H1 (cell line): ENCODE measurements at regions not wholly inside any gene's neighbourhood (a gene's known extent, or its start where the extent isn't known, plus 50 kb on each side); places are given as distances from the start of the nearest gene placed in this dataset.

Experiments
- ATF3 ChIP-seq: IDR thresholded peaks from 2 replicates; pipeline ENCODE4 v1.6.1; 2011; ENCODE audit warnings: low read depth, mild to moderate bottlenecking, low read length; ENCODE audit not compliant: insufficient read depth
- CHD7 ChIP-seq: fragments of 300-600 bp; sonication (generic); IDR thresholded peaks from 2 replicates; pipeline ENCODE4 v1.7.1; 2012; ENCODE audit warnings: low read length, moderate library complexity, mild to moderate bottlenecking, inconsistent platforms; ENCODE audit not compliant: insufficient replicate concordance
- CTCF ChIP-seq, 3 experiments: IDR thresholded peaks; 1 replicate in 2 of 3; 2 replicates in 1 of 3; pipeline versions ENCODE4 v1.5.1 to v1.6.1; 2011; ENCODE audit warnings: low read length in 3 of 3, mild to moderate bottlenecking in 3 of 3, inconsistent platforms in 2 of 3, low read depth in 1 of 3, moderate library complexity in 1 of 3; ENCODE audit not compliant: insufficient read depth in 1 of 3; ENCODE audit errors: control extremely low read depth in 1 of 3
- GABPA ChIP-seq: IDR thresholded peaks from 2 replicates; pipeline ENCODE4 v1.6.1; 2011; ENCODE audit warnings: mild to moderate bottlenecking, low read length, moderate library complexity, borderline replicate concordance; ENCODE audit not compliant: insufficient read depth
- GTF2F1 ChIP-seq: IDR thresholded peaks from 2 replicates; pipeline ENCODE4 v1.6.1; 2012; ENCODE audit warnings: low read depth, low read length, improper control_type of control experiment, borderline replicate concordance
- RFX5 ChIP-seq: IDR thresholded peaks from 2 replicates; pipeline ENCODE4 v1.6.1; 2011; ENCODE audit warnings: low read depth, low read length, improper control_type of control experiment, borderline replicate concordance
- SP1 ChIP-seq: IDR thresholded peaks from 2 replicates; pipeline ENCODE4 v1.6.1; 2011; ENCODE audit warnings: low read depth, low read length
- SRF ChIP-seq: IDR thresholded peaks from 2 replicates; pipeline ENCODE4 v1.6.1; 2011; ENCODE audit warnings: mild to moderate bottlenecking, low read depth, low read length, moderate library complexity
- TEAD4 ChIP-seq: IDR thresholded peaks from 2 replicates; pipeline ENCODE4 v1.6.1; 2012; ENCODE audit warnings: low read depth, low read length, inconsistent platforms, mixed read lengths

- TF ChIP-seq CHD7 (no peak), ATF3 (no peak), TEAD4 (no peak), SP1 (no peak), GTF2F1 (no peak), RFX5 (no peak), GABPA (no peak), CTCF (IDR thresholded peaks at IDR 0.05; ENCODE audit: control extremely low read depth in 1 of 3, insufficient read depth in 1 of 3, low read depth in 1 of 3, low read length in 3 of 3) (no peak), SRF (no peak)
These were observed 223.9 kb downstream of the LY86 start (continued) for GRCh38 chr6:6812427-6812826.
